ENCODE measurements at regions not wholly inside any gene's neighbourhood (a gene's known extent, or its start where the extent isn't known, plus 50 kb on each side); places are given as distances from the start of the nearest gene placed in this dataset.

GRCh38 chr11:15836795-15837194, 519.6 kb downstream of the SOX6 start:
- no peak overlapping the region for H3K4me3 ChIP-seq (ENCODE audit: low read depth, low read length)
- no peak for DNase-seq (ENCODE audit: low read depth)
- no peak for TF ChIP-seq CTCF (IDR thresholded peaks at IDR 0.05; ENCODE audit: low read depth, low read length, missing control alignments)

- no peak for DNase-seq (ENCODE audit: low read depth)
- no peak overlapping the region for H3K4me3 ChIP-seq (ENCODE audit: low read depth, low read length)
- TF ChIP-seq CTCF (IDR thresholded peaks at IDR 0.05; ENCODE audit: low read depth, low read length, missing control alignments) = no peak
Measured at GRCh38 chr11:15837901-15838489, 518.4 kb downstream of the SOX6 start.

GRCh38 chr11:15839061-15839460, 517.3 kb downstream of the SOX6 start:
- DNase-seq (ENCODE audit: low read depth) = no peak
- no peak overlapping the region for H3K4me3 ChIP-seq (ENCODE audit: low read depth, low read length)
- TF ChIP-seq CTCF (IDR thresholded peaks at IDR 0.05; ENCODE audit: low read depth, low read length, missing control alignments) = no peak

GRCh38 chr11:15840966-15841365, 515.4 kb downstream of the SOX6 start:
- H3K4me3 ChIP-seq (ENCODE audit: low read depth, low read length) = no peak overlapping the region
- no peak for DNase-seq (ENCODE audit: low read depth)
- no peak for TF ChIP-seq CTCF (IDR thresholded peaks at IDR 0.05; ENCODE audit: low read depth, low read length, missing control alignments)

- no peak for TF ChIP-seq CTCF (IDR thresholded peaks at IDR 0.05; ENCODE audit: low read depth, low read length, missing control alignments)
- H3K4me3 ChIP-seq (ENCODE audit: low read depth, low read length) = no peak overlapping the region
- no peak for DNase-seq (ENCODE audit: low read depth)
Measured at GRCh38 chr11:15841931-15842740, 514.2 kb downstream of the SOX6 start.

- no peak for TF ChIP-seq CTCF (IDR thresholded peaks at IDR 0.05; ENCODE audit: low read depth, low read length, missing control alignments)
- H3K4me3 ChIP-seq (ENCODE audit: low read depth, low read length) = no peak overlapping the region
- DNase-seq (ENCODE audit: low read depth) = no peak
Measured at GRCh38 chr11:15843309-15843872, 513.0 kb downstream of the SOX6 start.
